ENCODE measurements at regions not wholly inside any gene's neighbourhood (a gene's known extent, or its start where the extent isn't known, plus 50 kb on each side); places are given as distances from the start of the nearest gene placed in this dataset.

- Histone ChIP-seq H2AFZ (ENCODE audit: control insufficient read depth, low read depth, low read length) (no peak overlapping the region), H3K9ac (ENCODE audit: control insufficient read depth, insufficient read depth, low read length) (no peak overlapping the region), H3K36me3 (ENCODE audit: control insufficient read depth in 2 of 2, insufficient read depth in 2 of 2, low read length in 1 of 2) (no peaks in the 10 kb centered on the region), H3K4me2 (ENCODE audit: control insufficient read depth, insufficient read depth) (no peak overlapping the region), H3K4me1 (ENCODE audit: control insufficient read depth, insufficient read depth, low read length) (no peaks in the 10 kb centered on the region), H3K27me3 (replicated peaks in 1 of 2; ENCODE audit: control insufficient read depth in 2 of 2, insufficient read depth in 2 of 2, low read length in 1 of 2) (peaks cover 0 to 7% of the 10 kb centered on the region in 2 experiments; a peak in 3 of 4 replicates), H3K27ac (ENCODE audit: control insufficient read depth, insufficient read depth) (no peak overlapping the region), H3K4me3 (no peak overlapping the region), H4K20me1 (ENCODE audit: control insufficient read depth, insufficient read depth) (no peaks in the 10 kb centered on the region), H3K79me2 (ENCODE audit: control insufficient read depth, insufficient read depth, low read length) (no peaks in the 10 kb centered on the region), H3K9me3 (replicated peaks; ENCODE audit: control insufficient read depth, insufficient read depth, low read length) (no peaks in the 10 kb centered on the region)
- SMC1A ChIA-PET (ENCODE audit: uncharacterized antibody, unreplicated experiment): no interaction called here
- FAIRE-seq (no peak), ATAC-seq (no peak), DNase-seq (ENCODE audit: low read depth, low spot score) (no peak)
- intact Hi-C loops (cut with micrococcal nuclease; ENCODE audit: unreplicated experiment): no loop called here
- no TSS peak for BruUV-seq (replicated peaks)
- 21% methylated on average over 25 of the region's 25 CpGs for WGBS (ENCODE audit: insufficient coverage, insufficient replicate concordance, low lambda C conversion rate, missing lambda C conversion rate)
- in situ Hi-C loops (cut with MboI): no loop called here
- TF ChIP-seq HDAC6 (IDR thresholded peaks at IDR 0.05; ENCODE audit: unreplicated experiment) (no peak), FOXM1 (IDR thresholded peaks at IDR 0.05; ENCODE audit: low read depth, low read length) (no peak), ZNF274 (IDR thresholded peaks at IDR 0.05; ENCODE audit: insufficient read depth, insufficient read length) (no peak), SMAD5 (IDR thresholded peaks at IDR 0.05; ENCODE audit: low read depth) (no peak), CBFB (IDR thresholded peaks at IDR 0.05; ENCODE audit: low read depth) (no peak), NBN (IDR thresholded peaks at IDR 0.05) (no peak), ZBTB11 (CRISPR knock-in tag; IDR thresholded peaks at IDR 0.05) (no peak), TCF7 (IDR thresholded peaks at IDR 0.05; ENCODE audit: borderline replicate concordance) (no peak), PAX8 (IDR thresholded peaks at IDR 0.05) (no peak), IRF4 (IDR thresholded peaks at IDR 0.05; ENCODE audit: low read depth, low read length) (no peak), BMI1 (IDR thresholded peaks at IDR 0.05; ENCODE audit: borderline replicate concordance) (no peak), NFXL1 (IDR thresholded peaks at IDR 0.05; ENCODE audit: borderline replicate concordance) (no peak)
- TF ChIP-seq, protein P1, sequence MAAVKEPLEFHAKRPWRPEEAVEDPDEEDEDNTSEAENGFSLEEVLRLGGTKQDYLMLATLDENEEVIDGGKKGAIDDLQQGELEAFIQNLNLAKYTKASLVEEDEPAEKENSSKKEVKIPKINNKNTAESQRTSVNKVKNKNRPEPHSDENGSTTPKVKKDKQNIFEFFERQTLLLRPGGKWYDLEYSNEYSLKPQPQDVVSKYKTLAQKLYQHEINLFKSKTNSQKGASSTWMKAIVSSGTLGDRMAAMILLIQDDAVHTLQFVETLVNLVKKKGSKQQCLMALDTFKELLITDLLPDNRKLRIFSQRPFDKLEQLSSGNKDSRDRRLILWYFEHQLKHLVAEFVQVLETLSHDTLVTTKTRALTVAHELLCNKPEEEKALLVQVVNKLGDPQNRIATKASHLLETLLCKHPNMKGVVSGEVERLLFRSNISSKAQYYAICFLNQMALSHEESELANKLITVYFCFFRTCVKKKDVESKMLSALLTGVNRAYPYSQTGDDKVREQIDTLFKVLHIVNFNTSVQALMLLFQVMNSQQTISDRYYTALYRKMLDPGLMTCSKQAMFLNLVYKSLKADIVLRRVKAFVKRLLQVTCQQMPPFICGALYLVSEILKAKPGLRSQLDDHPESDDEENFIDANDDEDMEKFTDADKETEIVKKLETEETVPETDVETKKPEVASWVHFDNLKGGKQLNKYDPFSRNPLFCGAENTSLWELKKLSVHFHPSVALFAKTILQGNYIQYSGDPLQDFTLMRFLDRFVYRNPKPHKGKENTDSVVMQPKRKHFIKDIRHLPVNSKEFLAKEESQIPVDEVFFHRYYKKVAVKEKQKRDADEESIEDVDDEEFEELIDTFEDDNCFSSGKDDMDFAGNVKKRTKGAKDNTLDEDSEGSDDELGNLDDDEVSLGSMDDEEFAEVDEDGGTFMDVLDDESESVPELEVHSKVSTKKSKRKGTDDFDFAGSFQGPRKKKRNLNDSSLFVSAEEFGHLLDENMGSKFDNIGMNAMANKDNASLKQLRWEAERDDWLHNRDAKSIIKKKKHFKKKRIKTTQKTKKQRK (IDR thresholded peaks at IDR 0.05; ENCODE audit: low read depth, low read length): no peak
- TF ChIP-seq, protein P2, sequence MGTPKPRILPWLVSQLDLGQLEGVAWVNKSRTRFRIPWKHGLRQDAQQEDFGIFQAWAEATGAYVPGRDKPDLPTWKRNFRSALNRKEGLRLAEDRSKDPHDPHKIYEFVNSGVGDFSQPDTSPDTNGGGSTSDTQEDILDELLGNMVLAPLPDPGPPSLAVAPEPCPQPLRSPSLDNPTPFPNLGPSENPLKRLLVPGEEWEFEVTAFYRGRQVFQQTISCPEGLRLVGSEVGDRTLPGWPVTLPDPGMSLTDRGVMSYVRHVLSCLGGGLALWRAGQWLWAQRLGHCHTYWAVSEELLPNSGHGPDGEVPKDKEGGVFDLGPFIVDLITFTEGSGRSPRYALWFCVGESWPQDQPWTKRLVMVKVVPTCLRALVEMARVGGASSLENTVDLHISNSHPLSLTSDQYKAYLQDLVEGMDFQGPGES (IDR thresholded peaks at IDR 0.05): no peak
- RAD21 ChIA-PET (ENCODE audit: unreplicated experiment): no interaction called here
- POLR2A ChIA-PET: no interaction called here
- CTCF ChIA-PET: no interaction called here
Measured at GRCh38 chr2:240325016-240326007, 110.2 kb upstream of the GPC1 start.

Measured in GM12878 (cell line).